ENCODE measurements at regions not wholly inside any gene's neighbourhood (a gene's known extent, or its start where the extent isn't known, plus 50 kb on each side); places are given as distances from the start of the nearest gene placed in this dataset.

GRCh38 chr14:103216857-103217256, 93.6 kb downstream of the TNFAIP2 start:
- TF ChIP-seq, protein P1, sequence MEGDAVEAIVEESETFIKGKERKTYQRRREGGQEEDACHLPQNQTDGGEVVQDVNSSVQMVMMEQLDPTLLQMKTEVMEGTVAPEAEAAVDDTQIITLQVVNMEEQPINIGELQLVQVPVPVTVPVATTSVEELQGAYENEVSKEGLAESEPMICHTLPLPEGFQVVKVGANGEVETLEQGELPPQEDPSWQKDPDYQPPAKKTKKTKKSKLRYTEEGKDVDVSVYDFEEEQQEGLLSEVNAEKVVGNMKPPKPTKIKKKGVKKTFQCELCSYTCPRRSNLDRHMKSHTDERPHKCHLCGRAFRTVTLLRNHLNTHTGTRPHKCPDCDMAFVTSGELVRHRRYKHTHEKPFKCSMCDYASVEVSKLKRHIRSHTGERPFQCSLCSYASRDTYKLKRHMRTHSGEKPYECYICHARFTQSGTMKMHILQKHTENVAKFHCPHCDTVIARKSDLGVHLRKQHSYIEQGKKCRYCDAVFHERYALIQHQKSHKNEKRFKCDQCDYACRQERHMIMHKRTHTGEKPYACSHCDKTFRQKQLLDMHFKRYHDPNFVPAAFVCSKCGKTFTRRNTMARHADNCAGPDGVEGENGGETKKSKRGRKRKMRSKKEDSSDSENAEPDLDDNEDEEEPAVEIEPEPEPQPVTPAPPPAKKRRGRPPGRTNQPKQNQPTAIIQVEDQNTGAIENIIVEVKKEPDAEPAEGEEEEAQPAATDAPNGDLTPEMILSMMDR (IDR thresholded peaks at IDR 0.05): no peak
- TF ChIP-seq POLR2A (IDR thresholded peaks at IDR 0.05): no peak
